GM19351 (cell line): ENCODE measurements at regions not wholly inside any gene's neighbourhood (a gene's known extent, or its start where the extent isn't known, plus 50 kb on each side); places are given as distances from the start of the nearest gene placed in this dataset.

Source experiments
- ATAC-seq: cut with Tn5 transposase; IDR thresholded peaks from one replicate; pipeline ENCODE4 v1.9.1; 2021; ENCODE audit warnings: mild to moderate bottlenecking, moderate library complexity; ENCODE audit not compliant: unreplicated experiment

DNA sequence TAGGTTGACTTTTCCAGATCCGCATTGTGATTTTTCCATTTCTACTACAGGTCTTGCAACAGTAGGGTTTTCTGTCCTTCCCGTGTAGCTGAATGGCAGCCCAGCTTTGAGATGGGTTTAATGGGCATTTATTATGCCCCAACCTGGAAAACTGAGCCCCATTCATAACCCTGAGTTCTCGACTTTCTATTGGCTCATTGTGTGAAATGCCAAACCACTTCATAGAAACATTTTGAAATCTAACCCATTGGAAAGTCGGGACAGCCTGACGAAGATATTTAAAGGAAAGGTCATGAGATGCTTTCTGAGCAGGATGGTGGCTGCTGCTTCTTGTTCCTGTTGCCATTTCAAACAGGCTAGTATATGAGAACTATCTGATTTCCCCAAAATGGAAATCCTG, 203.5 kb downstream of the ZFP36L2 start:
- no peak for ATAC-seq

DNA sequence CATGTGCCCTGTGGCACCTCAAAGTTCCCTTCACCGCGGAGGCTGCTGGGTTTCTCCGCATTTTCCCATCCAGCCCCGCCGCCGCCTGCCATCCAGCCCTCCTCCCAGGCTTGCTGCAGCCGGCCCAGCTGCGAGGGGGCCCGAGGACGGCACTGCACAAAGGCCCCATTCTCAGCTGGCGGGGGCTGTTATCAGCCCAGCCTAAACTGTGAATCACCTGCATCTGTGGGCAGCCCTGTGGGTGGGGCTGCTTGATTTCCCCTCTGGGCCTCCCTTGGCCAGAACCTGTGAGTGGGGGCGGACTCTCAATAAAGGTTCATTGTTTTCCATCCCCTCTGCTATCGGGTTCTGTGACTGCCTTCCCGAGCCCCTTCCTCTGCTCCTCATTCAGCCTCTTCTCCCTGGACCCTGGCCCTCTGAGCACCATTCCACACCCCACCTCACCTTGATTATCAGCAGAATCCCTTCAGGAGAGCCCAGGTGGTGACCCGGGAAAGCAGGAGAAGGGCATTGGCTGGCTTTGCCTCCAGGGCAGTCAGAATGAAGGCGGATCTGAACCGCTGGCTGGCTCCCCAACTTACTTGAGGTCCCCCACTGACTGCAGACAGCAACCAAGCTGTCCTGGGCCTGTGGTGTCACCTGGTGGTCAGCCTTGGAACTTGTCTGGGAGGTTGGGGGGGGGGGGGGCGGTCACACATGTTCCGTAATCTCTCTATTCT, 204.5 kb downstream of the ZFP36L2 start:
- ATAC-seq, result no peak

DNA sequence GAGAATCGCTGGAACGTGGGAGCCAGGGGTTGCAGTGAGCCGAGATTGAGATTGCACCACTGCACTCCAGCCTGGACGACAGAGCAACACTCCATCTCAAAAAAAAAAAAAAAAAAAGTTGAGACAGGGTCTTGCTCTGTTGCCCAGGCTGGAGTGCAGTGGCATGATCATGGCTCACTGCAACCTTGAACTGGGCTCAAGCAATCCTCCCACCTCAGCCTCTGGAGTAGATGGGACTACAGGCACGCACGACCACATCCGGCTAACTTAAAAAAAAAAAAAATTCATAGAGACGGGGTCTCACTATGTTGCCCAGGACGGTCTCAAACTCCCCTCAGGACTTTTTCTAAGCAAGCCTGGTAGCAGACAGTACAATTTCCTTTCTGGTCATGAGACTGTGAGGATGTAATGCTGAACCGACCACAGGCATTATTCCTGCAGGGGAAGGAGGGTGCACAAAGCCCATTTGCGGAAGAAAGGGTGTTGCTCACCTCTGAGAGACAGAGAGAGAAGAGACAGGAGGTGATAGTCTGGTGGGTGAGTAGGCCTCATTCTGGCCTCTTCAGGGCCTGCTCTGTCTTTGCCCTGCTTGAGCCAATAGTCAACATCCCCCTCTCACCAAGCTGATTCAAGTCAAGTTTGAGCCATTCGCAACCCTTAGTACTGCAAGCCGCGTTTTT, 205.3 kb downstream of the ZFP36L2 start:
- no peak for ATAC-seq

GRCh38 chr2:43020296-43020695, 206.1 kb downstream of the ZFP36L2 start:
- no peak for ATAC-seq

DNA sequence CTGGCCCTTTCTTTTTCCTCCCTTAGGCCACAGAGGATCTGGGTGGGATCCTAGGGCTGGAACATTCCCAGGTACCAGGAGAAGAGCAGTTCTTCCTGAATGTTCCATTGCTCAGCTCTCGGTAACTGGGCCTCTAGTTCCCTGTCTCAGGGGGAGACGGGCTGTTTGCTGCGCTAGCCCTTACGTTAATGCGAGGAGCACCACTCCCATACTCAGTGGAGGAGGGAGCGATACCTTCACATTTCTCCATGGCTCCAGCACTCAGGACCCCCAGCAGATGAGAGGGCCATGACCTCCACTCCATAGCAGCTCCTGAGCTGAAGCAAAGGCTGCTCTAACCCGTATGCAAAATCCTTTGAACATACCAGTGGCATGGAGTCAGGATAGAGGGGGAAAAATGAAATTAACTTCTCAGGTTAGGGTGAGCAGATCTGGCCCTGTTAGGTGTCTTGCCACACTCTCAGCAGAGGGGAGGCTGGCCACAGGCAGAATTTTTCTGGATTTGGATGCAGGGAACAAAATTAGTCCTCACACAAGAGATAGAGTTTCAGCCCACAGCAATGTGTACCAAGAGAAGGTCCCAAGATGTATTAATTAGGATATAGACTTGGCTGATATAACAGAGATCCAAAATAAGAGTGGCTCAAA, 206.7 kb downstream of the ZFP36L2 start:
- ATAC-seq, result no peak

- no peak for ATAC-seq
Measured at GRCh38 chr2:43019025-43019367, 207.4 kb downstream of the ZFP36L2 start.

GRCh38 chr2:43018179-43019024, 208.0 kb downstream of the ZFP36L2 start:
- no peak for ATAC-seq

DNA sequence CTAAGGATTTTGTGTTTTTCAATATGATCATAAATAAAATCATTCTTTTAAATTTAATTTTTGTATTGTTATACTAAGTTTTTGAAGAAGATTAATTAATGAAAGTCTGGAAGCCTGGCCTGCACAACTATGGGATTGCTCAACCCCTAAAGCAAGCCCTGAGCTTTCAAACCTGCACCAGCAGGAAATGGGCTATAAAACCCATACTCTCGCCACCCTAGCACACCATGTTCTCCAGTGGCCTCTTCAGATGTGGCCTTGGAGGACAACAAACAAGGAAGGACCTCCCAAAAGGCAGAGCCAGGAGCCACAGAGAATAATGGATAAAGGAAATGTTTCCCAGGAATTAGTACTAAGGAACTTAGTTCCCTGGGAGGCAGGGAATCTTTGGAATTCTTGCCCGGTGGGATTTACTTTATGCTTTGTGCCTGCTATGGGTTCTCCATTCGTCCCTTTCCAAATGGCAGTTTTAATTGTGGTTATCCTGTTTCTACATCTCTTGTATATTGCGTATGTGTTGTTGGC, 212.5 kb downstream of the ZFP36L2 start:
- ATAC-seq, result no peak

GRCh38 chr2:43012966-43013365, 213.4 kb downstream of the ZFP36L2 start:
- no peak for ATAC-seq

DNA sequence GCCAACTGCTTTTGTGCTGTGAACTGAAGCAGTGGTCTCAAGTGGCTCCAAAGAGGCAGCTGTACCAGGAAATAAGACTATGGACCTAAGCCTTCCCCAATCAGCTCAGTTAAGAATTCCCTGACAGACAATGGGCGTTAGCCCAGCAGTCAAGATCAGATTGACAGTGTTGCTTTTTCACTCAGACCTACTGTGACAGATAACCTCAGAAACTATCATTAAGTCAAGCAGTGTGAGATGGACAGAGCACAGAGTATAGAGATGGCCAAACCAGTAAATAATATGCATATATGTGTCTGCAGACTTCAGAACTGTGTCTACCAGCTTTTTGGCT, 215.3 kb downstream of the ZFP36L2 start:
- no peak for ATAC-seq

DNA sequence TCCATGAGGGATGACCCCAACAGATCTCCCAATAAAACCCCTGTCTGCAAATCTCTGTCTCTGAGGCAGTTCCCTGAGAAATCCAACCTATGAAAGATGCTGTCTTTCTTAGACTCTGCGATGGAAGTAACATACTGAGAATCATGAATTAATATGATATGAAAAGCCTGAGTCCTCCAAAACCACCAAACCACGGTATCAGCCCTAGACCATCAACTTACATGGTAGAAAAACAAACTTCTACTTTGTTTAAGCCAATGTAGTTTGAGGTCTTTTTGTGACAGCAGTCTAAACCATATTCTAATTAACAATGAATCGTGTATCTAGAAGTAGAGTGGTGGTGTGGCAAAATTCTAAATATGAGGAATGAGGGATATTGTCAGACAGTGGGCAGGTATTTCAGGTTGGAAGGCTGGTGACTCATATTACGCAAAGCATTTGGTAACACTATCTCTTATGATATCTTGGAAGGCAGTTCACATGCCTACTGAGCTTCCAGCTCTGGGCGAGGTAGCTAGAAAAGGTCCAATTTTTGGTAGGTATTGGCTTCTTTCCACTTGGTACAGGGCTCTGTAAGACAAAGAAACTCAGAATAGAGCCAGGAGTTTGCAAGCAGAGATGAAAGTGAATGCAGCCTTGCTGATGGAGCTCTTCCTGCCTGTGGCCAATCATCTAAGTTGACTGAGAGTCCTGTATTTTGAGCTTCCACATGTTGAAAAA, 215.8 kb downstream of the ZFP36L2 start:
- ATAC-seq, result no peak

- ATAC-seq, result no peak
Measured at GRCh38 chr2:43009448-43009847, 217.0 kb downstream of the ZFP36L2 start.

DNA sequence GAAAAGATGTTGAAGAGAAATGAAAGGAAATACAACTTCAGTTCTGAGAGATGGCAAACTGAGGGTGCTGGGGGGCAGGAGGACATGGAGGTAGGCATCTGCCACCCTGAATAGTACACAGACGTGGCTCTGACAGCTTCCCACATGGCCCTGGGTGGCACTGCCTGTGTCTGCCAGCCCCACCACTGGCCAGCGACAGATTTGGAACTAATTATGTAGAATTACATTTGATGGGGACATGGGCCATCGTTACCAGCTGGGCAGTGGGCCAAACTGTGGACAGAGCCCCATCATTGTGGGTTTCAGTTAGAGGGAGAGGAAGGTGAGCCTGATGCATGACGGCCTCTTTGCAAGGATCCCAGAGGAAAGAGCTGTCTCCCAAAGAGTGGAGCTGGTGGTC, 216.0 kb upstream of the HAAO start:
- no peak for ATAC-seq

DNA sequence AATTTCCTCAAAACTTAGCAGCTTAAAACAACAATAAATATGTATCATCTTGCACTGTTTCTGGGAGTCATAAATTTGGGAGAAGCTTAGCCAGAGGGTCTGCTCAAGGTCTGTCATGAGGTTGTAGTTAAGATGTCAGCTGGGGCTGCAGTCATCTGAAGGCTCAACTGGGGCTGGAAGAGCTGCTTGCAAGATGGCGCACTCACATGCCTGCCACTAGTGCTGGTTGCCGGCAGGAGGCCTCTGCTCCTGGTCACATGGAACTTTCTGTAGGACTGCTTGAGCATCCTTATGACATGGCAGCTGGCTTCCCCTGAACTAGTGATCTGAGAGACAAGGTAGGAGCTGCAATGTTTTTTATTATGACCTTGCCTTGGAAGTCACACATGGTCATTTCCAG, 215.5 kb upstream of the HAAO start:
- ATAC-seq, result no peak

DNA sequence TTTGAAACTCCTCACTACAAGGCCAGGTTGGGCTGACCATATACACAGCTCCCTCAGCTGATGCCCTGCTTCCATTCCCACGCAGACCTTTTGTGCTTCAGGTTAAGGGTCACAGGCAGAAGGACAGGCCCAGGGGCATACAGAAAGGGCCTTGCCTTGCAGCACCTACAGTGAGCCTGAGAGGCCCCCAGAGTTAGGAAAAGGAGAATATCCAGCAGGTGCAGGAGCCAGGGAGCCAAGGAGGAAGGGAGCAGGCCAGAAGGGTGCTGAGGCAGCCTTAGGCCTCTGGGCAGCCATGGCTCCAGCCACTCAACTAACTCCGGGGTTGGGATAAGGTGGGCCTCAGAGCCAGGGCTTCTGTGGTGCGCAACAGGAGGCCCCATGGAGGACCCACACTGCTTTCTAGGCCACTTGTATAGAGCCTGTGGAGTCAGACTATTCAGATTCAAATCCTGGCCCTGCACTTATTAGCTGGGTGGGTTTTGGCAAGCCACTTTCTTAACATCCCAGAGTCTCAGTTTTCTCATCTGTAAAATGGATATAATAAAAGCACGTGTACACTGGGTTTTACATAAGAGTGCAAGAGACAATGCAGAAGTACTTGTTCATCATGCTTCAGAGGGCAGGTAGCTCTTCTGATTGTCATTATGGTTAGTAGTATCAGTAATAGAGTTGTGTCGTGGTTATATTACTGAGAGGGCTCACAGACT, 214.6 kb upstream of the HAAO start:
- no peak for ATAC-seq

- no peak for ATAC-seq
Measured at GRCh38 chr2:43005975-43006833, 213.8 kb upstream of the HAAO start.

- no peak for ATAC-seq
Measured at GRCh38 chr2:43005245-43005974, 213.0 kb upstream of the HAAO start.

- ATAC-seq, result no peak
Measured at GRCh38 chr2:43004879-43005244, 212.5 kb upstream of the HAAO start.
